ENCODE measurements at regions not wholly inside any gene's neighbourhood (a gene's known extent, or its start where the extent isn't known, plus 50 kb on each side); places are given as distances from the start of the nearest gene placed in this dataset.
"Not testable (repeated sequence)": the region's sequence is repeated elsewhere in the genome, so short reads cannot be mapped to it uniquely, and the experiment has no call there.

GRCh38 chr14:21791749-21792148 lies 118.1 kb upstream of the OR4E1 start:
- Histone ChIP-seq H3K4me1 (ENCODE audit: insufficient read depth, low read length) (no peaks in the 10 kb centered on the region), H3K36me3 (ENCODE audit: low read depth, low read length) (no peaks in the 10 kb centered on the region), H3K27ac (ENCODE audit: low read length) (no peak overlapping the region), H2AFZ (ENCODE audit: low read length) (no peak overlapping the region), H3K9me2 (replicated peaks; ENCODE audit: low read length) (no peaks in the 10 kb centered on the region), H3K9ac (ENCODE audit: low read length) (no peak overlapping the region), H3K4me2 (ENCODE audit: low read length) (no peak overlapping the region), H3K4me3 (ENCODE audit: low read length) (no peak overlapping the region), H3F3A (ENCODE audit: low read length, unreplicated experiment) (no peaks in the 10 kb centered on the region), H3K27me3 (ENCODE audit: low read length) (no peaks in the 10 kb centered on the region), H3K79me2 (ENCODE audit: low read length) (no peaks in the 10 kb centered on the region), H4K20me1 (ENCODE audit: low read length) (no peaks in the 10 kb centered on the region), H3K9me3 (ENCODE audit: low read length) (no peaks in the 10 kb centered on the region)
- no peak for DNase-seq
- TF ChIP-seq EZH2phosphoT487 (IDR thresholded peaks at IDR 0.05; ENCODE audit: borderline replicate concordance, low read length) (no peak), CTCF (conservative IDR thresholded peaks at IDR 0.05; ENCODE audit: low read depth, low read length) (no peak), EZH2 (IDR thresholded peaks at IDR 0.05; ENCODE audit: low read length, unreplicated experiment) (no peak)
- ChIA-PET CTCF (no interaction called here), POLR2A (ENCODE audit: unreplicated experiment) (interaction anchor here (0.7 kb wide), 1 partner anchor 815 kb away, joined by 3 read pairs; no protein-coding TSS in a partner anchor)
- ATAC-seq, result no peak
- intact Hi-C loops (cut with micrococcal nuclease), result no loop called here
- BruUV-seq (replicated peaks), result no TSS peak

- intact Hi-C loops (cut with micrococcal nuclease); H3F3A ChIP-seq (ENCODE audit: low read length, unreplicated experiment); H3K4me2 ChIP-seq (ENCODE audit: low read length); H3K9me2 ChIP-seq (replicated peaks; ENCODE audit: low read length); H3K9ac ChIP-seq (ENCODE audit: low read length); H3K9me3 ChIP-seq (ENCODE audit: low read length); H4K20me1 ChIP-seq (ENCODE audit: low read length); CTCF ChIA-PET; H3K4me1 ChIP-seq (ENCODE audit: insufficient read depth, low read length); H3K79me2 ChIP-seq (ENCODE audit: low read length); DNase-seq; POLR2A ChIA-PET (ENCODE audit: unreplicated experiment); H2AFZ ChIP-seq (ENCODE audit: low read length); ATAC-seq; BruUV-seq (replicated peaks); H3K27ac ChIP-seq (ENCODE audit: low read length); H3K4me3 ChIP-seq (ENCODE audit: low read length); H3K36me3 ChIP-seq (ENCODE audit: low read depth, low read length): not testable (repeated sequence)
- peak; percentile 15; the same call in 1 of the 2 replicates for TF ChIP-seq CTCF (conservative IDR thresholded peaks at IDR 0.05; ENCODE audit: low read depth, low read length)
- H3K27me3 ChIP-seq (ENCODE audit: low read length), result peaks cover 14% of the 10 kb centered on the region; the same call in 1 of the 2 replicates
Observed at GRCh38 chr14:21788687-21789086, 115.1 kb upstream of the OR4E1 start.

GRCh38 chr14:21787242-21787641 lies 113.6 kb upstream of the OR4E1 start:
- H2AFZ ChIP-seq (ENCODE audit: low read length); ATAC-seq; H3K27ac ChIP-seq (ENCODE audit: low read length); BruUV-seq (replicated peaks); CTCF ChIA-PET; H4K20me1 ChIP-seq (ENCODE audit: low read length); intact Hi-C loops (cut with micrococcal nuclease); H3K4me3 ChIP-seq (ENCODE audit: low read length); H3K79me2 ChIP-seq (ENCODE audit: low read length); H3K4me2 ChIP-seq (ENCODE audit: low read length); H3K9ac ChIP-seq (ENCODE audit: low read length); H3K4me1 ChIP-seq (ENCODE audit: insufficient read depth, low read length); POLR2A ChIA-PET (ENCODE audit: unreplicated experiment); H3K9me3 ChIP-seq (ENCODE audit: low read length); H3F3A ChIP-seq (ENCODE audit: low read length, unreplicated experiment); H3K9me2 ChIP-seq (replicated peaks; ENCODE audit: low read length); H3K36me3 ChIP-seq (ENCODE audit: low read depth, low read length); DNase-seq: not testable (repeated sequence)
- H3K27me3 ChIP-seq (ENCODE audit: low read length), result peaks cover 26% of the 10 kb centered on the region
